Stomach (tissue), 4 donors: ENCODE measurements at regions not wholly inside any gene's neighbourhood (a gene's known extent, or its start where the extent isn't known, plus 50 kb on each side); places are given as distances from the start of the nearest gene placed in this dataset.

ENCODE experiments used
- CTCF ChIP-seq, 7 experiments: fragments of 450-650 bp in 4 of 7; fragments of 200-600 bp in 3 of 7; sonication (generic) in 3 of 7; IDR thresholded peaks; one replicate each; pipeline ENCODE4 v1.5.1; 2016 to 2019; ENCODE audit warnings: antibody characterized with exemption in 7 of 7, control low read depth in 2 of 7, mild to moderate bottlenecking in 1 of 7
- EP300 ChIP-seq: sonication (generic); formaldehyde crosslinking; IDR thresholded peaks from one replicate; pipeline ENCODE4 v1.6.1; 2017; ENCODE audit warnings: antibody characterized with exemption
- POLR2A ChIP-seq, 4 donors: fragments of 450-650 bp; IDR thresholded peaks; one replicate each; pipeline ENCODE4 v1.6.1; 2016; ENCODE audit warnings: antibody characterized with exemption in 4 of 4, control low read depth in 2 of 4, mild to moderate bottlenecking in 1 of 4, moderate library complexity in 1 of 4
- POLR2AphosphoS5 ChIP-seq, 3 donors: sonication (generic); formaldehyde crosslinking; IDR thresholded peaks; one replicate each; pipeline ENCODE4 v1.6.1; 2016; ENCODE audit warnings: antibody characterized with exemption in 3 of 3

DNA sequence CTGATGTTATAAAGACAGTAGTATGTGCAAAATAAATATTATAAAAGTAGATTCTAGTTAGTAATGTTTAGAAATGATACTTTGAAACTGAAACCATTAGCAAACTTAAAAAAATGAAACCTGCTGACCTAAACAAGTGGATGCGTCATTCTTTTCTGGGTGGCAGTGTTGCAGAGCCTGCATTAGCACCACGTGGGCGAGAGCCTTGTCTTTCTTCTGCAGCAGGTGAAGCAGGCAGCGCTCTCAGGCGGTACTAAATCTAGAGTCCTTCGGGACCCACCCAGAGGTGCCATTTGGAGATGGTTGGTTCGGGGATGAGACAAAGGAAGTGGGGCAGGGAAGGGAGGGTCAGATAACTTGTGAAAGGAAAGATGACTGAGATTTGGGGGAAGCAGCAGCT is 759.1 kb upstream of the IGFBP3 start:
- no peak for TF ChIP-seq CTCF (IDR thresholded peaks at IDR 0.05)
- TF ChIP-seq POLR2A (IDR thresholded peaks at IDR 0.05): no peak
- no peak for TF ChIP-seq POLR2AphosphoS5 (IDR thresholded peaks at IDR 0.05)
- no peak for TF ChIP-seq EP300
